Fibroblast of skin of right biceps (primary cell): ENCODE measurements at regions not wholly inside any gene's neighbourhood (a gene's known extent, or its start where the extent isn't known, plus 50 kb on each side); places are given as distances from the start of the nearest gene placed in this dataset.
A peak's percentile ranks its signal among the peaks of the same experiment; 100 is the strongest.
"Not testable (repeated sequence)": the region's sequence is repeated elsewhere in the genome, so short reads cannot be mapped to it uniquely, and the experiment has no call there.

ENCODE experiments used
- DNase-seq: peaks from one replicate; pipeline ENCODE4 v3.0.0-alpha.2; 2013

GRCh38 chr5:105088961-105089360 lies 1526.4 kb upstream of the NUDT12 start:
- no peak for DNase-seq

- no peak for DNase-seq
These were observed 1525.5 kb upstream of the NUDT12 start for GRCh38 chr5:105088102-105088501.

GRCh38 chr5:105057893-105058292 lies 1495.3 kb upstream of the NUDT12 start:
- no peak for DNase-seq

- no peak for DNase-seq
These were observed 1494.4 kb upstream of the NUDT12 start for GRCh38 chr5:105057001-105057436.

- DNase-seq = no peak
These were observed 1491.8 kb upstream of the NUDT12 start for GRCh38 chr5:105054406-105054805.

- no peak for DNase-seq
These were observed 1480.0 kb upstream of the NUDT12 start for GRCh38 chr5:105042623-105043022.

GRCh38 chr5:105036814-105037213 lies 1474.2 kb upstream of the NUDT12 start:
- DNase-seq = not testable (repeated sequence)

GRCh38 chr5:105034401-105034763 lies 1471.8 kb upstream of the NUDT12 start:
- peak; percentile 20 for DNase-seq

- no peak for DNase-seq
These were observed 1471.2 kb upstream of the NUDT12 start for GRCh38 chr5:105033637-105034400.

- no peak for DNase-seq
These were observed 1470.3 kb upstream of the NUDT12 start for GRCh38 chr5:105032917-105033316.

GRCh38 chr5:105030153-105030552 lies 1467.6 kb upstream of the NUDT12 start:
- no peak for DNase-seq

- no peak for DNase-seq
These were observed 1452.5 kb upstream of the NUDT12 start for GRCh38 chr5:105015098-105015497.

- no peak for DNase-seq
These were observed 1436.0 kb upstream of the NUDT12 start for GRCh38 chr5:104998572-104998971.

GRCh38 chr5:104998169-104998568 lies 1435.6 kb upstream of the NUDT12 start:
- DNase-seq = no peak

- no peak for DNase-seq
These were observed 1424.5 kb upstream of the NUDT12 start for GRCh38 chr5:104987074-104987473.

GRCh38 chr5:104977529-104977928 lies 1414.9 kb upstream of the NUDT12 start:
- DNase-seq = no peak

GRCh38 chr5:104967806-104968410 lies 1405.3 kb upstream of the NUDT12 start:
- no peak for DNase-seq

GRCh38 chr5:104965006-104965405 lies 1402.4 kb upstream of the NUDT12 start:
- DNase-seq = no peak

- DNase-seq = no peak
These were observed 1392.9 kb upstream of the NUDT12 start for GRCh38 chr5:104955479-104955878.

GRCh38 chr5:104952876-104953275 lies 1390.3 kb upstream of the NUDT12 start:
- DNase-seq = no peak

- no peak for DNase-seq
These were observed 1389.2 kb upstream of the NUDT12 start for GRCh38 chr5:104951829-104952228.

- DNase-seq = no peak
These were observed 1384.5 kb upstream of the NUDT12 start for GRCh38 chr5:104947076-104947475.

- no peak for DNase-seq
These were observed 1380.1 kb upstream of the NUDT12 start for GRCh38 chr5:104942735-104943134.

- DNase-seq = no peak
These were observed 1378.5 kb upstream of the NUDT12 start for GRCh38 chr5:104941030-104941645.
